ENCODE measurements at regions not wholly inside any gene's neighbourhood (a gene's known extent, or its start where the extent isn't known, plus 50 kb on each side); places are given as distances from the start of the nearest gene placed in this dataset.

GRCh38 chr9:115195912-115196311 lies 78.0 kb upstream of the TNC start:
- Histone ChIP-seq H3K4me1 (ENCODE audit: control insufficient read depth, insufficient read depth, low read length, unreplicated experiment) (peaks cover 7% of the 10 kb centered on the region), H3K27me3 (ENCODE audit: insufficient read depth, low read length) (no peaks in the 10 kb centered on the region), H3K79me2 (ENCODE audit: control insufficient read depth, insufficient read depth, low read length, unreplicated experiment) (no peaks in the 10 kb centered on the region), H3K4me3 (ENCODE audit: low read depth, low read length) (no peak overlapping the region), H3K36me3 (ENCODE audit: insufficient read depth, low read length) (no peaks in the 10 kb centered on the region), H3K27ac (ENCODE audit: low read depth, low read length) (no peak overlapping the region), H2AFZ (ENCODE audit: low read length, unreplicated experiment) (no peak overlapping the region)

DNA sequence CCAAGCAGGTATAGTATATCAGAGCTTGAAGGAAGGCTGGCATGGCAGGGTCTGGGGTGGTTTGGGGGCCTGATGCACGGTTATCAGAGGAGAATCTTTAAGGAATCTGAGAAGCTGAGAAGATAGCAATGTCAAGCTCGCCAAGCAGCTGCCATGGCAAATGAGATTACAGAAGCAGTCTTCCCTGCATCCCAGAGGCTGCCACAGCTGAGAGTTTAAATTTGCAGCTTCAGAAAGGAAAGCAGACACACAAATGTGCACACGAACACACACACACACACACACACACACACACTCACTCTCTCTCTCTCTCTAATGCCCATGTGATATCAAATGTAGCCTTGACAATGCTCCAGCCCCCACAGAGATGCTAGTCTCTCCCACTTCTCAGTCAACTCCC lies 79.0 kb upstream of the TNC start:
- Histone ChIP-seq H3K27ac (ENCODE audit: low read depth, low read length) (no peak overlapping the region), H3K36me3 (ENCODE audit: insufficient read depth, low read length) (no peaks in the 10 kb centered on the region), H3K4me1 (ENCODE audit: control insufficient read depth, insufficient read depth, low read length, unreplicated experiment) (peaks cover 7% of the 10 kb centered on the region), H2AFZ (ENCODE audit: low read length, unreplicated experiment) (no peak overlapping the region), H3K4me3 (ENCODE audit: low read depth, low read length) (no peak overlapping the region), H3K79me2 (ENCODE audit: control insufficient read depth, insufficient read depth, low read length, unreplicated experiment) (no peaks in the 10 kb centered on the region), H3K27me3 (ENCODE audit: insufficient read depth, low read length) (no peaks in the 10 kb centered on the region)

GRCh38 chr9:115198001-115198400 lies 80.0 kb upstream of the TNC start:
- no peaks in the 10 kb centered on the region for H3K36me3 ChIP-seq (ENCODE audit: insufficient read depth, low read length)
- no peaks in the 10 kb centered on the region for H3K79me2 ChIP-seq (ENCODE audit: control insufficient read depth, insufficient read depth, low read length, unreplicated experiment)
- no peak overlapping the region for H3K27ac ChIP-seq (ENCODE audit: low read depth, low read length)
- no peak overlapping the region for H2AFZ ChIP-seq (ENCODE audit: low read length, unreplicated experiment)
- peaks cover 7% of the 10 kb centered on the region for H3K4me1 ChIP-seq (ENCODE audit: control insufficient read depth, insufficient read depth, low read length, unreplicated experiment)
- no peaks in the 10 kb centered on the region for H3K27me3 ChIP-seq (ENCODE audit: insufficient read depth, low read length)
- no peak overlapping the region for H3K4me3 ChIP-seq (ENCODE audit: low read depth, low read length)

GRCh38 chr9:115200711-115201505 lies 83.0 kb upstream of the TNC start:
- H3K4me1 ChIP-seq (ENCODE audit: control insufficient read depth, insufficient read depth, low read length, unreplicated experiment) = peaks cover 17% of the 10 kb centered on the region
- no peak overlapping the region for H3K4me3 ChIP-seq (ENCODE audit: low read depth, low read length)
- H3K79me2 ChIP-seq (ENCODE audit: control insufficient read depth, insufficient read depth, low read length, unreplicated experiment) = no peaks in the 10 kb centered on the region
- no peak overlapping the region for H3K27ac ChIP-seq (ENCODE audit: low read depth, low read length)
- no peak overlapping the region for H2AFZ ChIP-seq (ENCODE audit: low read length, unreplicated experiment)
- no peaks in the 10 kb centered on the region for H3K27me3 ChIP-seq (ENCODE audit: insufficient read depth, low read length)
- no peaks in the 10 kb centered on the region for H3K36me3 ChIP-seq (ENCODE audit: insufficient read depth, low read length)

DNA sequence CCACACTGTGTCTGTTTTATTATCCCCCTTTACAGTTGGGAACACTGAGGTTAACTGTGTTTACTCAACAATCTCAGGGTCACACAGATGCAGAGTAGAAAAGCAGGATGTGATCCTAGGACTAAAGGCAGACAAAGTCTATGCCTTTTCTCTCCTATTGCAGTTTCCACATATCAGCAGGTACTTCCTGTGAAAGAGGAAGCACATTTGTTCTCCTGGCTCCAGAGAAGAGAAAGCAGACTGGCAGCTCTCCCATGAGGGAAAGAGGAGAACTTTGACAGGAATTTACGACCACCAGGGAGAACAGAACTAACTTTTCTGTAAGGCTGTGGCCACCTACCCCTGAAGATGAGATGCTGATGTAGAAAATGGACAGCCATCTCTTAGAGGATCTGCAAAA lies 84.2 kb upstream of the TNC start:
- no peak overlapping the region for H3K4me3 ChIP-seq (ENCODE audit: low read depth, low read length)
- peaks cover 18% of the 10 kb centered on the region for H3K4me1 ChIP-seq (ENCODE audit: control insufficient read depth, insufficient read depth, low read length, unreplicated experiment)
- H3K27me3 ChIP-seq (ENCODE audit: insufficient read depth, low read length) = no peaks in the 10 kb centered on the region
- H2AFZ ChIP-seq (ENCODE audit: low read length, unreplicated experiment) = no peak overlapping the region
- H3K36me3 ChIP-seq (ENCODE audit: insufficient read depth, low read length) = no peaks in the 10 kb centered on the region
- no peak overlapping the region for H3K27ac ChIP-seq (ENCODE audit: low read depth, low read length)
- no peaks in the 10 kb centered on the region for H3K79me2 ChIP-seq (ENCODE audit: control insufficient read depth, insufficient read depth, low read length, unreplicated experiment)

DNA sequence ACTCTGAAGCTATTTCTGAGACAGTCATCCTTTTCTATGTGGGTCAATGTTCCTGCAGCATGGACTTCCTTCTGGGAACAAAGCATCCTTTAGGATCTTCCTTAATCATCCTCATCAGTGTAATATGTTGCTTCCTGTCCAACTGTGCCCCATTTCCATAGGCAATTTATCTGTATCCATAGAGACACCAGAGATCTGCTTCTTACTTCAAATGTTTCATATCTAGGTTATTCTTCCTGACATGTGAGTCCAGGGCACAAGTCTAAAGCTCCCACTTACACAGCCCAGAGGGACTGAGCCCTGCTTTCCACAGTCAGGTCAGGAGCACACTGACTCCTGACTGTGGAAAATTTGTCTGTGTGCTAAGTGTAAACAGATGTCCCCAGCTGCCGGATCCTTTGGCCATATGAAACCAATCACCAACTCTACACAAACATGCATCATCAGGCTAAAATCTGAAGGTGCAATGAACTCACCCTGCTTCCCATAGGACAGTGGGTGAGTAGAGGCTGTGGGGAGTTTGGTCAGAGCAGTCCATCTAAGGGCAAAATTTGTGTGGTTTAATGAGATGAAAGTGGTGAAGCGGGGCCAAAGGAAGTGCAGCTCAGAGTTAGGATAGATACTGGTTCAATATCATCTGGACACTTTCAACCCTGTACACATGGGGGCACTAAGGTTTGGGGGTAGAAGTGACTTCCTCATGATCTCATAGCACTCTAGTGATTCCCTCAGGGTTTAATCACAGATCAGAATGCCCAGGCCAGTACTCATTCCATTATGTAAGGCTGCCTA lies 85.2 kb upstream of the TNC start:
- Histone ChIP-seq H3K79me2 (ENCODE audit: control insufficient read depth, insufficient read depth, low read length, unreplicated experiment) (no peaks in the 10 kb centered on the region), H3K27ac (ENCODE audit: low read depth, low read length) (no peak overlapping the region)

DNA sequence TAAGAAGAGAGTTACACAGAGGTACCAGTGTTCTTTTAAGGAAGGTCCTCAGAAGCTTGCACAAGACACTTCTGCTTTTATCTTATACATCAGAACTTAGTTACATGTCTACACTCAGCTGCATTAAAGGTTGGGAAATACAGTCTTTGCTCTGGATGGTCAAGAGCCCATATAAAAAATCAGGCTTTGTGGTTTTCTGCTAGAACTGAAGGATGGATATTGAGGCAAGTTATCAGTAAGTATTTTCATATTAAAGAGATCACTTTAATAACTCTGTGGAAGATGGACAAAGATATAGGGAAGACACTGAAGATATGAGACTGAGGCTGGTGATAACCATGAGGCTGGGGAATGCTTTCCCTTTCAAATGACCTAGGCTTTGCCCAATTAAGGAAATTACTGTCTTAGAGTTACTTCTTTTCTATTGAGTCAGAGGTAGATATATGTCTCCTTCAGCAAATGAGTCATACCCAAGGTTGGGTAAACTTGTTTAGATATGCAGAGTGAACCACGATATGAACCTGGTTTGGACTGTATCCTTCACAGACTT lies 87.0 kb upstream of the TNC start:
- H3K4me3 ChIP-seq (ENCODE audit: low read depth, low read length) = no peak overlapping the region
- peak overlapping the region; percentile 75 for H3K27ac ChIP-seq (ENCODE audit: low read depth, low read length)

More for the DNA sequence above, 85.2 kb upstream of the TNC start:
- no peaks in the 10 kb centered on the region for H3K27me3 ChIP-seq (ENCODE audit: insufficient read depth, low read length)
- peaks cover 18% of the 10 kb centered on the region for H3K4me1 ChIP-seq (ENCODE audit: control insufficient read depth, insufficient read depth, low read length, unreplicated experiment)
- no peak overlapping the region for H2AFZ ChIP-seq (ENCODE audit: low read length, unreplicated experiment)
- H3K4me3 ChIP-seq (ENCODE audit: low read depth, low read length) = no peak overlapping the region
- H3K36me3 ChIP-seq (ENCODE audit: insufficient read depth, low read length) = no peaks in the 10 kb centered on the region

DNA sequence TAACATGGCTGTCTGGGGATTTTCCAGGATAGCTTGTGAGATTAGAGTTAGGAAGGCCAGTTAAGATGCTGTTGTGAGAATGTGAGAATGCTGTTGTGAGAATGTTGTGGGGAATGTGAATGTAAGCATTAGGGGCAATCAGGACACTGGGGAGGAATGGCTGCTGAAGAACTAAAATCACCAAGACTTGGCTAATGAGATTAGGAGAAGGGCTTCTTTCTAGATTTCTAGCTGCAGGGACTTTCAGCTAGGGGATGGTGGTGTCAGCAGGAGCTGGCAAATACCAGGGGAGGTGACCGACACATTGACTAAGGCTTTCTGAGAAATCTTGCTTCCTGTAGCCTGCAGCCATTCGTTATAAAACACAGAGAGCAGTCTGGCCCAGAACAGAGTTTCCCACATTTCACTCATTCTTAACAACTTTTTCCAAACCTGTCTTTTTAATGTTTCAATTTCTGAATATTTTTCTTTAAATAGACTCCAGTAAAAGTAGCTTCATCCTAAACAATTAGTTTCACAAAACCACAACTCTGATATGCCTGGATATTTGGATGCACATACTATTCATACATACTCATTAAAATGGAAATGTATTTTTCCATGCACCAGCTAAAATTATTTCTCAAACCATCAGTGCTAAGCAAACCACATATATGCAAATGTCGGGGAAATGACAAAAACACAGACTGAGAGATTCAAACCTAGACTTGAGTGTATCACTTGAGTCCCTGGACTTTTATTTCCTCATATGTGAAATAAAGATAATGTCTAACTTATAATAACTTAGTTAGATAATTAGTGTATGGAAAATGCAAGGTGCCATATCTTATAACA lies 89.3 kb upstream of the TNC start:
- no peaks in the 10 kb centered on the region for H3K27me3 ChIP-seq (ENCODE audit: insufficient read depth, low read length)
- peaks cover 34% of the 10 kb centered on the region for H3K4me1 ChIP-seq (ENCODE audit: control insufficient read depth, insufficient read depth, low read length, unreplicated experiment)
- H3K4me3 ChIP-seq (ENCODE audit: low read depth, low read length) = no peak overlapping the region
- no peak overlapping the region for H2AFZ ChIP-seq (ENCODE audit: low read length, unreplicated experiment)
- H3K27ac ChIP-seq (ENCODE audit: low read depth, low read length) = no peak overlapping the region
- H3K36me3 ChIP-seq (ENCODE audit: insufficient read depth, low read length) = no peaks in the 10 kb centered on the region
- H3K79me2 ChIP-seq (ENCODE audit: control insufficient read depth, insufficient read depth, low read length, unreplicated experiment) = no peaks in the 10 kb centered on the region

More for the DNA sequence above, 87.0 kb upstream of the TNC start:
- Histone ChIP-seq H3K79me2 (ENCODE audit: control insufficient read depth, insufficient read depth, low read length, unreplicated experiment) (no peaks in the 10 kb centered on the region), H2AFZ (ENCODE audit: low read length, unreplicated experiment) (no peak overlapping the region), H3K27me3 (ENCODE audit: insufficient read depth, low read length) (no peaks in the 10 kb centered on the region), H3K36me3 (ENCODE audit: insufficient read depth, low read length) (no peaks in the 10 kb centered on the region), H3K4me1 (ENCODE audit: control insufficient read depth, insufficient read depth, low read length, unreplicated experiment) (peaks cover 25% of the 10 kb centered on the region)

- no peak overlapping the region for H3K4me3 ChIP-seq (ENCODE audit: low read depth, low read length)
- no peaks in the 10 kb centered on the region for H3K79me2 ChIP-seq (ENCODE audit: control insufficient read depth, insufficient read depth, low read length, unreplicated experiment)
- no peaks in the 10 kb centered on the region for H3K36me3 ChIP-seq (ENCODE audit: insufficient read depth, low read length)
- no peak overlapping the region for H3K27ac ChIP-seq (ENCODE audit: low read depth, low read length)
- peaks cover 38% of the 10 kb centered on the region for H3K4me1 ChIP-seq (ENCODE audit: control insufficient read depth, insufficient read depth, low read length, unreplicated experiment)
- no peaks in the 10 kb centered on the region for H3K27me3 ChIP-seq (ENCODE audit: insufficient read depth, low read length)
- no peak overlapping the region for H2AFZ ChIP-seq (ENCODE audit: low read length, unreplicated experiment)
Observed at GRCh38 chr9:115208501-115208900, 90.5 kb upstream of the TNC start.

- Histone ChIP-seq H3K27me3 (ENCODE audit: insufficient read depth, low read length) (no peaks in the 10 kb centered on the region), H3K79me2 (ENCODE audit: control insufficient read depth, insufficient read depth, low read length, unreplicated experiment) (no peaks in the 10 kb centered on the region), H3K4me1 (ENCODE audit: control insufficient read depth, insufficient read depth, low read length, unreplicated experiment) (peaks cover 40% of the 10 kb centered on the region), H3K36me3 (ENCODE audit: insufficient read depth, low read length) (no peaks in the 10 kb centered on the region), H3K4me3 (ENCODE audit: low read depth, low read length) (no peak overlapping the region), H3K27ac (ENCODE audit: low read depth, low read length) (no peak overlapping the region), H2AFZ (ENCODE audit: low read length, unreplicated experiment) (no peak overlapping the region)
Observed at GRCh38 chr9:115209601-115210306, 91.8 kb upstream of the TNC start.
